H1 (cell line): ENCODE measurements at regions not wholly inside any gene's neighbourhood (a gene's known extent, or its start where the extent isn't known, plus 50 kb on each side); places are given as distances from the start of the nearest gene placed in this dataset.

ENCODE experiments used
- CTCF ChIA-PET: fragments of 300-600 bp; sonication (Branson Sonifier 250); formaldehyde crosslinking; loops from one replicate; lab custom pipeline; 2021; ENCODE audit not compliant: partially characterized antibody; lab: Charles Lee
- POLR2A ChIA-PET: fragments of 300-600 bp; sonication (Branson Sonifier 250); formaldehyde crosslinking; loops from one replicate; lab custom pipeline; 2021; ENCODE audit warnings: inconsistent platforms; ENCODE audit not compliant: partially characterized antibody; lab: Charles Lee
- DNase-seq, 2 experiments: peaks; one replicate each; pipeline versions ENCODE4 v3.0.0 to v3.0.0-alpha.2; 2010 to 2022; ENCODE audit warnings: low spot score in 2 of 2, low read depth in 1 of 2, mixed read lengths in 1 of 2
- FAIRE-seq: peaks from 2 replicates; lab custom pipeline; 2011; peaks lifted over from hg19 to GRCh38; lab: Jason Lieb, UNC
- H2AFZ ChIP-seq: 2 replicates; pipeline ENCODE4 v1.8.1; 2012; ENCODE audit warnings: low read length, inconsistent platforms
- H2AK5ac ChIP-seq: 2 replicates; pipeline ENCODE4 v1.6.1; 2013; ENCODE audit warnings: low read depth, low read length
- H2BK120ac ChIP-seq: replicated peaks from 2 replicates; pipeline ENCODE3; 2013; ENCODE audit warnings: low read depth, low read length, inconsistent platforms
- H2BK12ac ChIP-seq: 2 replicates; pipeline ENCODE4 v1.6.1; 2013; ENCODE audit warnings: low read depth, low read length
- H2BK15ac ChIP-seq: 2 replicates; pipeline ENCODE4 v1.6.1; 2013; ENCODE audit warnings: low read length
- H2BK20ac ChIP-seq: 2 replicates; pipeline ENCODE4 v1.6.1; 2013; ENCODE audit warnings: low read length
- H2BK5ac ChIP-seq: 2 replicates; pipeline ENCODE4 v1.6.1; 2013; ENCODE audit warnings: low read depth, low read length
- H3K14ac ChIP-seq: 2 replicates; pipeline ENCODE4 v1.6.1; 2013; ENCODE audit warnings: inconsistent platforms; ENCODE audit not compliant: insufficient read length
- H3K18ac ChIP-seq: 2 replicates; pipeline ENCODE4 v1.6.1; 2013; ENCODE audit warnings: low read length; ENCODE audit errors: extremely low read depth
- H3K23ac ChIP-seq: 2 replicates; pipeline ENCODE4 v1.6.1; 2013; ENCODE audit warnings: inconsistent platforms; ENCODE audit not compliant: insufficient read length
- H3K23me2 ChIP-seq: 2 replicates; pipeline ENCODE4 v1.6.1; 2013; ENCODE audit warnings: low read depth, low read length
- H3K27ac ChIP-seq: 2 replicates; pipeline ENCODE4 v1.6.1; 2011; ENCODE audit warnings: low read depth, low read length, inconsistent platforms
- H3K27me3 ChIP-seq, 4 experiments: replicated peaks in 1 of 4; 1 replicate in 1 of 4; 2 replicates in 3 of 4; pipeline versions ENCODE4 v1.6.1 to v1.8.1; 2011 to 2013; ENCODE audit warnings: low read length in 3 of 4, mild to moderate bottlenecking in 3 of 4, inconsistent platforms in 2 of 4, mixed read lengths in 2 of 4, moderate library complexity in 1 of 4; ENCODE audit not compliant: control insufficient read depth in 3 of 4, insufficient read depth in 3 of 4; ENCODE audit errors: extremely low read depth in 1 of 4
- H3K36me3 ChIP-seq, 4 experiments: 2 replicates each; pipeline versions ENCODE4 v1.6.1 to v1.8.1; 2011 to 2013; ENCODE audit warnings: mild to moderate bottlenecking in 4 of 4, low read length in 3 of 4, moderate library complexity in 2 of 4, control low read depth in 1 of 4, inconsistent platforms in 1 of 4; ENCODE audit not compliant: insufficient read depth in 4 of 4, control insufficient read depth in 2 of 4
- H3K4ac ChIP-seq: replicated peaks from 2 replicates; pipeline ENCODE3; 2013; ENCODE audit warnings: low read length, low read depth, mixed read lengths, inconsistent platforms; ENCODE audit not compliant: insufficient read length
- H3K4me1 ChIP-seq, 4 experiments: replicated peaks in 1 of 4; 1 replicate in 1 of 4; 2 replicates in 3 of 4; pipeline versions ENCODE4 v1.6.1 to v1.8.1; 2011 to 2013; ENCODE audit warnings: low read length in 3 of 4, inconsistent platforms in 2 of 4, mixed read lengths in 1 of 4; ENCODE audit not compliant: insufficient read depth in 4 of 4, control insufficient read depth in 3 of 4
- H3K4me2 ChIP-seq, 2 experiments: 2 replicates each; pipeline versions ENCODE4 v1.6.1 to v1.8.1; 2011 to 2013; ENCODE audit warnings: low read depth in 2 of 2, low read length in 2 of 2, control low read depth in 1 of 2, inconsistent platforms in 1 of 2, mild to moderate bottlenecking in 1 of 2; ENCODE audit not compliant: insufficient read depth in 1 of 2
- H3K4me3 ChIP-seq, 4 experiments: fragments of 200-600, 300-600 bp in 1 of 4; sonication (generic), shearing (Covaris generic), sonication (Bioruptor Twin) in 1 of 4; 2 replicates each; pipeline versions ENCODE4 v1.5.1 to v1.8.1; 2011 to 2016; ENCODE audit warnings: low read length in 4 of 4, low read depth in 3 of 4, control low read depth in 2 of 4, inconsistent platforms in 2 of 4, mild to moderate bottlenecking in 2 of 4, mixed read lengths in 1 of 4, moderate library complexity in 1 of 4; ENCODE audit not compliant: insufficient read depth in 2 of 4; ENCODE audit errors: extremely low read depth in 1 of 4
- H3K56ac ChIP-seq: replicated peaks from 2 replicates; pipeline ENCODE3; 2013; ENCODE audit warnings: low read depth, mild to moderate bottlenecking, mixed read lengths, low read length, inconsistent platforms; ENCODE audit not compliant: insufficient read length
- H3K79me1 ChIP-seq: 2 replicates; pipeline ENCODE4 v1.6.1; 2013; ENCODE audit warnings: low read depth, low read length, control low read depth
- H3K79me2 ChIP-seq, 2 experiments: 2 replicates each; pipeline versions ENCODE4 v1.6.1 to v1.8.1; 2012 to 2013; ENCODE audit warnings: low read length in 2 of 2, mild to moderate bottlenecking in 2 of 2, inconsistent platforms in 1 of 2; ENCODE audit not compliant: insufficient read depth in 2 of 2, control insufficient read depth in 1 of 2
- H3K9ac ChIP-seq, 4 experiments: replicated peaks in 1 of 4; 1 replicate in 1 of 4; 2 replicates in 3 of 4; pipeline versions ENCODE4 v1.6.1 to v1.8.1; 2011 to 2013; ENCODE audit warnings: low read depth in 3 of 4, low read length in 3 of 4, control low read depth in 2 of 4, mild to moderate bottlenecking in 2 of 4, moderate library complexity in 2 of 4, inconsistent platforms in 1 of 4; ENCODE audit errors: extremely low read depth in 1 of 4
- H3K9me3 ChIP-seq, 2 experiments: 2 replicates each; pipeline versions ENCODE4 v1.6.1 to v1.8.1; 2012 to 2013; ENCODE audit warnings: mild to moderate bottlenecking in 2 of 2, moderate library complexity in 2 of 2, control low read depth in 1 of 2, inconsistent platforms in 1 of 2, low read depth in 1 of 2, low read length in 1 of 2, mixed read lengths in 1 of 2; ENCODE audit not compliant: insufficient read depth in 2 of 2
- H4K20me1 ChIP-seq, 2 experiments: replicated peaks in 1 of 2; 2 replicates each; pipeline versions ENCODE3 to v1.8.1; 2011 to 2013; ENCODE audit warnings: inconsistent platforms in 2 of 2, low read length in 2 of 2, mild to moderate bottlenecking in 1 of 2; ENCODE audit not compliant: insufficient read depth in 2 of 2, control insufficient read depth in 1 of 2
- H4K5ac ChIP-seq: 2 replicates; pipeline ENCODE4 v1.6.1; 2013; ENCODE audit warnings: low read length, low read depth, mixed read lengths, inconsistent platforms; ENCODE audit not compliant: insufficient read length
- H4K8ac ChIP-seq: 2 replicates; pipeline ENCODE4 v1.8.0; 2013; ENCODE audit warnings: mild to moderate bottlenecking, moderate library complexity, low read length, inconsistent platforms; ENCODE audit not compliant: insufficient read depth; ENCODE audit errors: extremely low read depth
- H4K91ac ChIP-seq: replicated peaks from 2 replicates; pipeline ENCODE3; 2013; ENCODE audit warnings: low read length, mixed read lengths, inconsistent platforms; ENCODE audit not compliant: insufficient read length
- ASH2L ChIP-seq: fragments of 200-600, 300-600 bp; sonication (generic); IDR thresholded peaks from one replicate; pipeline ENCODE4 v1.7.1; 2017; ENCODE audit warnings: low read length
- JUND ChIP-seq: IDR thresholded peaks from 2 replicates; pipeline ENCODE4 v1.6.1; 2011; ENCODE audit warnings: mild to moderate bottlenecking, improper control_type of control experiment, low read length
- POLR2AphosphoS5 ChIP-seq: IDR thresholded peaks from 2 replicates; pipeline ENCODE4 v1.6.1; 2011; ENCODE audit warnings: low read depth, low read length
- RAD21 ChIP-seq, 2 experiments: IDR thresholded peaks in 1 of 2; conservative IDR thresholded peaks in 1 of 2; 2 replicates each; pipeline ENCODE4 v1.6.1; 2011; ENCODE audit warnings: low read depth in 2 of 2, low read length in 2 of 2, improper control_type of control experiment in 1 of 2, inconsistent platforms in 1 of 2, mild to moderate bottlenecking in 1 of 2, moderate library complexity in 1 of 2
- TAF1 ChIP-seq: IDR thresholded peaks from 2 replicates; pipeline ENCODE4 v1.6.1; 2011; ENCODE audit warnings: mild to moderate bottlenecking, low read depth, low read length
- TAF7 ChIP-seq: optimal IDR thresholded peaks from 2 replicates; pipeline ENCODE3; 2011; ENCODE audit warnings: low read depth, mild to moderate bottlenecking, inconsistent platforms, low read length, moderate library complexity, borderline replicate concordance
- WGBS, 2 experiments: shearing (Covaris generic) in 1 of 2; methylation state at CpG; one replicate each; pipeline versions ENCODE4 v1.1.6 to v1.1.7; 2013 to 2015; ENCODE audit warnings: low lambda C conversion rate in 2 of 2, mixed read lengths in 2 of 2, inconsistent platforms in 1 of 2, low coverage in 1 of 2, missing lambda C conversion rate in 1 of 2; ENCODE audit not compliant: insufficient replicate concordance in 2 of 2, insufficient coverage in 1 of 2, insufficient read length in 1 of 2; ENCODE audit errors: extremely low coverage in 1 of 2, missing lambda C conversion rate in 1 of 2; 5-methylcytosine and 5-hydroxymethylcytosine counted together
- TF ChIP-seq, protein P1 (sequence below): IDR thresholded peaks from 2 replicates; pipeline ENCODE4 v1.6.1; 2011; ENCODE audit warnings: low read depth, mild to moderate bottlenecking, low read length; ENCODE audit not compliant: insufficient read depth

DNA sequence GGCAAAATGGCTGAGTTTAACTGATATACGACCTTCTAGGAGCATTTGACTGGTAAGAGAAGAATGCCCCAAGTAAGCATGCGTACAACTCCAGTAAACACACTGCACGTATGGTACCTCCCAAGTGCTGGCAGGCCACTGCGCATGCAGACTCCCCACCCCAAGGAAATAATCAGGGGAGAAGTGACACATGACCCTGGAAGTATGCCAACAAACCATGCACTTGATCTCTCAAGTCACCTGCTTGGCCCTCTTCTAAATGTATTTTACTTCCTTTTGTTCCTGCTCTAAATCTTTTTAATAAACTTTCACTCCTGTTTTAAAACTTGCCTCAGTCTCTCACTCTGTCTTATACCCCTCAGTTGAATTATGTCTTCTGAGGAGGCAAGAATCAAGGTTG, 129.8 kb upstream of the COL5A2 start:
- POLR2A ChIA-PET: no interaction called here
- 87% methylated on average over 4 of the region's 4 CpGs; no CpG with 5 or more reads in 1 of the 2 experiments for WGBS, 2 experiments
- H3K14ac ChIP-seq: no peak overlapping the region
- H3K27ac ChIP-seq: no peak overlapping the region
- CTCF ChIA-PET: no interaction called here
- H3K56ac ChIP-seq: no peak overlapping the region
- no peak overlapping the region for H2BK15ac ChIP-seq
- no peaks in the 10 kb centered on the region for H3K27me3 ChIP-seq
- no peak overlapping the region for H2BK120ac ChIP-seq
- no peaks in the 10 kb centered on the region for H3K4me1 ChIP-seq
- no peak overlapping the region for H2BK12ac ChIP-seq
- no peaks in the 10 kb centered on the region for H4K20me1 ChIP-seq
- H3K4ac ChIP-seq: no peak overlapping the region
- no peaks in the 10 kb centered on the region for H3K23me2 ChIP-seq
- H4K5ac ChIP-seq: no peak overlapping the region
- no peak overlapping the region for H3K23ac ChIP-seq
- H3K79me1 ChIP-seq: no peaks in the 10 kb centered on the region
- no peaks in the 10 kb centered on the region for H3K36me3 ChIP-seq
- H3K4me2 ChIP-seq: no peak overlapping the region
- no peak for FAIRE-seq
- no peak overlapping the region for H2AK5ac ChIP-seq
- H3K18ac ChIP-seq: no peak overlapping the region
- TF ChIP-seq, protein P1, sequence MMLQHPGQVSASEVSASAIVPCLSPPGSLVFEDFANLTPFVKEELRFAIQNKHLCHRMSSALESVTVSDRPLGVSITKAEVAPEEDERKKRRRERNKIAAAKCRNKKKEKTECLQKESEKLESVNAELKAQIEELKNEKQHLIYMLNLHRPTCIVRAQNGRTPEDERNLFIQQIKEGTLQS: no peak
- TF ChIP-seq TAF1: no peak
- TF ChIP-seq POLR2AphosphoS5: no peak
- TF ChIP-seq ASH2L: no peak
- no peak for TF ChIP-seq TAF7
- TF ChIP-seq RAD21 (IDR thresholded peaks at IDR 0.05 in 1 of 2, conservative IDR thresholded peaks at IDR 0.05 in 1 of 2; ENCODE audit: low read depth in 2 of 2, low read length in 2 of 2): no peak
- TF ChIP-seq JUND: no peak
- DNase-seq: no peak
- H2BK20ac ChIP-seq: no peak overlapping the region
- no peak overlapping the region for H2AFZ ChIP-seq
- H3K79me2 ChIP-seq: no peaks in the 10 kb centered on the region
- H4K91ac ChIP-seq: no peak overlapping the region
- peaks cover 0 to 4% of the 10 kb centered on the region in 2 experiments; a peak in 1 of 4 replicates for H3K9me3 ChIP-seq
- H3K9ac ChIP-seq: no peak overlapping the region
- no peak overlapping the region for H4K8ac ChIP-seq
- no peak overlapping the region for H3K4me3 ChIP-seq
- H2BK5ac ChIP-seq: no peak overlapping the region
